Endothelial cell of umbilical vein (primary cell): ENCODE measurements at regions not wholly inside any gene's neighbourhood (a gene's known extent, or its start where the extent isn't known, plus 50 kb on each side); places are given as distances from the start of the nearest gene placed in this dataset.

Experiments
- BruUV-seq: library from RNA; stranded (reverse); fragments of 400-500 nt; replicated peaks from 2 replicates; lab custom pipeline; 2021; lab: Mats Ljungman, UMichigan
- CTCF ChIA-PET: fragments of 300-600, 350-600 bp; sonication (Branson Sonifier 250); formaldehyde crosslinking; loops from one replicate; lab custom pipeline; 2021; ENCODE audit warnings: antibody characterized with exemption, inconsistent platforms; lab: Charles Lee
- POLR2A ChIA-PET: fragments of 300-600, 350-600 bp; sonication (Branson Sonifier 250); formaldehyde crosslinking; loops from one replicate; lab custom pipeline; 2021; ENCODE audit warnings: antibody characterized with exemption, inconsistent platforms; lab: Charles Lee
- DNase-seq: peaks from one replicate; pipeline ENCODE4 v3.0.0-alpha.2; 2011; ENCODE audit warnings: low read depth, low spot score
- FAIRE-seq: peaks from 2 replicates; lab custom pipeline; 2011; peaks lifted over from hg19 to GRCh38; lab: Jason Lieb, UNC
- H2AFZ ChIP-seq: 2 replicates; pipeline ENCODE4 v1.6.0; 2012; ENCODE audit warnings: low read depth, low read length, control low read depth, inconsistent platforms
- H3K27ac ChIP-seq: 2 replicates; pipeline ENCODE4 v1.5.1; 2011; ENCODE audit warnings: low read depth, mild to moderate bottlenecking, control low read depth, low read length, moderate library complexity; ENCODE audit not compliant: insufficient read depth
- H3K27me3 ChIP-seq, 2 experiments: 2 replicates each; pipeline versions ENCODE4 v1.6.0 to v1.6.1; 2011; ENCODE audit warnings: low read length in 2 of 2, mixed read lengths in 1 of 2; ENCODE audit not compliant: control insufficient read depth in 2 of 2, insufficient read depth in 2 of 2
- H3K36me3 ChIP-seq, 2 experiments: 2 replicates in 1 of 2; 3 replicates in 1 of 2; pipeline ENCODE4 v1.5.1; 2011; ENCODE audit warnings: low read length in 2 of 2, mild to moderate bottlenecking in 1 of 2, moderate library complexity in 1 of 2; ENCODE audit not compliant: control insufficient read depth in 2 of 2, insufficient read depth in 2 of 2; ENCODE audit errors: extremely low read depth in 1 of 2
- H3K4me1 ChIP-seq: 3 replicates; pipeline ENCODE4 v1.5.1; 2011; ENCODE audit warnings: mild to moderate bottlenecking, low read length; ENCODE audit not compliant: control insufficient read depth, insufficient read depth; ENCODE audit errors: extremely low read depth
- H3K4me2 ChIP-seq: 2 replicates; pipeline ENCODE4 v1.6.1; 2011; ENCODE audit warnings: low read length, control low read depth, mixed read lengths; ENCODE audit not compliant: insufficient read depth
- H3K4me3 ChIP-seq, 3 experiments: fragments of 200-600 bp in 1 of 3; sonication (generic), shearing (Covaris generic) in 1 of 3; replicated peaks in 1 of 3; 2 replicates each; pipeline ENCODE4 v1.5.1; 2011 to 2016; ENCODE audit warnings: control low read depth in 3 of 3, low read length in 3 of 3, mild to moderate bottlenecking in 2 of 3, inconsistent platforms in 1 of 3, low read depth in 1 of 3, moderate library complexity in 1 of 3; ENCODE audit not compliant: insufficient read depth in 1 of 3
- H3K79me2 ChIP-seq: 2 replicates; pipeline ENCODE4 v1.6.0; 2012; ENCODE audit warnings: low read length, inconsistent platforms; ENCODE audit not compliant: control insufficient read depth, insufficient read depth
- H3K9ac ChIP-seq: replicated peaks from 2 replicates; pipeline ENCODE3; 2011; ENCODE audit warnings: low read length, control low read depth; ENCODE audit not compliant: insufficient read depth; ENCODE audit errors: extremely low read depth
- H3K9me1 ChIP-seq: replicated peaks from 3 replicates; pipeline ENCODE4 v1.6.0; 2011; ENCODE audit warnings: mild to moderate bottlenecking, low read length; ENCODE audit not compliant: control insufficient read depth, insufficient read depth; ENCODE audit errors: extremely low read depth
- H3K9me3 ChIP-seq: replicated peaks from 2 replicates; pipeline ENCODE4 v1.5.1; 2012; ENCODE audit warnings: low read length, inconsistent platforms; ENCODE audit not compliant: control insufficient read depth, insufficient read depth
- H4K20me1 ChIP-seq: replicated peaks from 2 replicates; pipeline ENCODE3; 2011; ENCODE audit warnings: mild to moderate bottlenecking, low read length; ENCODE audit not compliant: control insufficient read depth, insufficient read depth; ENCODE audit errors: extremely low read depth
- CTCF ChIP-seq, 2 donors: IDR thresholded peaks; 1 replicate in 1 of 2; 2 replicates in 1 of 2; pipeline ENCODE4 v1.5.1; 2011; ENCODE audit warnings: low read length in 2 of 2, mild to moderate bottlenecking in 2 of 2, moderate library complexity in 2 of 2, control low read depth in 1 of 2, inconsistent platforms in 1 of 2, low read depth in 1 of 2; ENCODE audit not compliant: insufficient read depth in 1 of 2; ENCODE audit errors: extremely low read depth in 1 of 2
- EZH2 ChIP-seq: IDR thresholded peaks from 2 replicates; pipeline ENCODE4 v1.6.1; 2012; ENCODE audit warnings: borderline replicate concordance, low read depth, mild to moderate bottlenecking, moderate library complexity, low read length, inconsistent platforms; ENCODE audit not compliant: severe bottlenecking
- FOS ChIP-seq: IDR thresholded peaks from 2 replicates; pipeline ENCODE4 v1.6.1; 2011; ENCODE audit warnings: mild to moderate bottlenecking, low read length, moderate library complexity, borderline replicate concordance; ENCODE audit not compliant: insufficient read depth
- GATA2 ChIP-seq: IDR thresholded peaks from 2 replicates; pipeline ENCODE4 v1.7.0; 2011; ENCODE audit warnings: low read depth, mild to moderate bottlenecking, moderate library complexity, mixed read lengths, low read length; ENCODE audit not compliant: insufficient read length, insufficient read depth
- JUN ChIP-seq: IDR thresholded peaks from 2 replicates; pipeline ENCODE4 v1.6.1; 2011; ENCODE audit warnings: borderline replicate concordance, low read depth; ENCODE audit not compliant: insufficient read length, insufficient read depth
- MYC ChIP-seq: IDR thresholded peaks from one replicate; pipeline ENCODE4 v1.6.1; 2011; ENCODE audit warnings: mild to moderate bottlenecking, low read depth, low read length
- POLR2A ChIP-seq: IDR thresholded peaks from 2 replicates; pipeline ENCODE4 v1.6.1; 2012; ENCODE audit warnings: low read depth, mild to moderate bottlenecking, control low read depth, low read length
- POLR2AphosphoS5 ChIP-seq: IDR thresholded peaks from 2 replicates; pipeline ENCODE4 v1.6.1; 2012; ENCODE audit warnings: low read depth, mild to moderate bottlenecking, control low read depth, low read length, moderate library complexity; ENCODE audit not compliant: insufficient read depth
- dilution Hi-C: fragments of 300-500 bp; cut with MboI; formaldehyde crosslinking; loops from one replicate; pipeline ENCODE4 v1.15.0; 2019; ENCODE audit warnings: low sequenced_read_pairs; ENCODE audit not compliant: extremely low pct_ligation_motif_present
- intact Hi-C: fragments of 100-400 bp; cut with micrococcal nuclease; formaldehyde crosslinking; loops from one replicate; pipeline ENCODE4 v1.10.0; 2022
- TF ChIP-seq, protein P1 (sequence below): IDR thresholded peaks from 2 replicates; pipeline ENCODE4 v1.6.1; 2011; ENCODE audit not compliant: insufficient read depth, insufficient read length

DNA sequence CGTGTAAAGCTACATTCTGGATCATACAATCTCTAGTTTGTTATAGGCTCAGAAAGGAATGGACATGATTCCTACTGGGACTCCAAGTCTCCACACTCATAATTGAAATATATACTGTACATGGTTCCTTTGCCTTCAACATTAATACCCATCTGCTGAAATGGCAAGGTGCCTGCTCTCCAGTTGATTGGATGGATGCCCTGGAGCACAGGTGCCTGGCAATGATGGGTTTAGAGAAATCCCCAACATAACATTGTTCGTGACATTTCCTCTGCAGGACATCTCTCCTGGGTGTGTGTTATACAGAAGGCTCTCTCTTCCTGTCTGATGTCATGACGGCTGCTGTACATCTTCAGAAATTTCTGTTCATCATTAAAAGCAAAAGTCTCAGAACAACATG, 449.7 kb upstream of the CWC22 start:
- no TSS peak for BruUV-seq
- no peak overlapping the region for H3K9ac ChIP-seq
- FAIRE-seq: no peak
- dilution Hi-C loops: no loop called here
- H3K9me3 ChIP-seq: no peaks in the 10 kb centered on the region
- ChIA-PET CTCF (no interaction called here), POLR2A (no interaction called here)
- H3K79me2 ChIP-seq: no peaks in the 10 kb centered on the region
- no peak overlapping the region for H3K4me2 ChIP-seq
- intact Hi-C loops: no loop called here
- H3K27ac ChIP-seq: no peak overlapping the region
- H3K4me1 ChIP-seq: no peaks in the 10 kb centered on the region
- no peaks in the 10 kb centered on the region for H3K9me1 ChIP-seq
- no peaks in the 10 kb centered on the region for H4K20me1 ChIP-seq
- TF ChIP-seq POLR2A (no peak), GATA2 (no peak), EZH2 (no peak), POLR2AphosphoS5 (no peak), JUN (no peak), CTCF (IDR thresholded peaks at IDR 0.05; ENCODE audit: extremely low read depth in 1 of 2, insufficient read depth in 1 of 2, low read depth in 1 of 2, low read length in 2 of 2) (no peak), MYC (no peak), FOS (no peak)
- TF ChIP-seq, protein P1, sequence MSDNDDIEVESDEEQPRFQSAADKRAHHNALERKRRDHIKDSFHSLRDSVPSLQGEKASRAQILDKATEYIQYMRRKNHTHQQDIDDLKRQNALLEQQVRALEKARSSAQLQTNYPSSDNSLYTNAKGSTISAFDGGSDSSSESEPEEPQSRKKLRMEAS: no peak
- H2AFZ ChIP-seq: no peak overlapping the region
- no peaks in the 10 kb centered on the region for H3K27me3 ChIP-seq
- H3K4me3 ChIP-seq: no peak overlapping the region
- H3K36me3 ChIP-seq: no peaks in the 10 kb centered on the region
- DNase-seq: no peak
